Fibroblast of lung (primary cell): ENCODE measurements at regions not wholly inside any gene's neighbourhood (a gene's known extent, or its start where the extent isn't known, plus 50 kb on each side); places are given as distances from the start of the nearest gene placed in this dataset.

Experiments
- DNase-seq, 2 donors: peaks; one replicate each; pipeline versions ENCODE4 v3.0.0 to v3.0.0-alpha.2; 2010; ENCODE audit warnings: low read depth in 2 of 2
- H2AFZ ChIP-seq: 2 replicates; pipeline ENCODE4 v1.5.1; 2012; ENCODE audit warnings: low read length, control low read depth, inconsistent platforms
- H3K27ac ChIP-seq: 2 replicates; pipeline ENCODE4 v1.5.1; 2011; ENCODE audit warnings: low read length, control low read depth; ENCODE audit not compliant: insufficient read depth
- H3K27me3 ChIP-seq: 2 replicates; pipeline ENCODE4 v1.5.1; 2011; ENCODE audit warnings: mild to moderate bottlenecking, low read length; ENCODE audit not compliant: control insufficient read depth, insufficient read depth
- H3K36me3 ChIP-seq: 2 replicates; pipeline ENCODE4 v1.5.1; 2011; ENCODE audit warnings: low read length; ENCODE audit not compliant: control insufficient read depth, insufficient read depth
- H3K4me1 ChIP-seq: 2 replicates; pipeline ENCODE4 v1.5.1; 2011; ENCODE audit warnings: low read length; ENCODE audit not compliant: control insufficient read depth, insufficient read depth; ENCODE audit errors: extremely low read depth
- H3K4me2 ChIP-seq: 2 replicates; pipeline ENCODE4 v1.5.1; 2011; ENCODE audit warnings: low read length, control low read depth; ENCODE audit not compliant: insufficient read depth; ENCODE audit errors: extremely low read depth
- H3K4me3 ChIP-seq, 4 experiments: fragments of 200-600 bp in 1 of 4; sonication (generic) in 1 of 4; replicated peaks in 1 of 4; 2 replicates each; pipeline ENCODE4 v1.5.1; 2011 to 2016; ENCODE audit warnings: low read length in 4 of 4, low read depth in 3 of 4, mild to moderate bottlenecking in 3 of 4, control low read depth in 2 of 4, inconsistent platforms in 1 of 4, mixed read lengths in 1 of 4; ENCODE audit not compliant: insufficient read depth in 1 of 4; ENCODE audit errors: control extremely low read depth in 1 of 4
- H3K79me2 ChIP-seq: 2 replicates; pipeline ENCODE4 v1.5.1; 2012; ENCODE audit warnings: mild to moderate bottlenecking, low read length, inconsistent platforms; ENCODE audit not compliant: control insufficient read depth, insufficient read depth
- H3K9ac ChIP-seq: 2 replicates; pipeline ENCODE4 v1.5.1; 2011; ENCODE audit warnings: mild to moderate bottlenecking, low read length, control low read depth; ENCODE audit not compliant: insufficient read depth
- H3K9me3 ChIP-seq: 2 replicates; pipeline ENCODE4 v1.5.1; 2012; ENCODE audit warnings: low read depth, low read length; ENCODE audit not compliant: control insufficient read depth, insufficient read depth
- H4K20me1 ChIP-seq: 2 replicates; pipeline ENCODE4 v1.5.1; 2011; ENCODE audit warnings: low read length; ENCODE audit not compliant: control insufficient read depth, insufficient read depth; ENCODE audit errors: extremely low read depth
- CTCF ChIP-seq, 2 donors: IDR thresholded peaks in 1 of 2; conservative IDR thresholded peaks in 1 of 2; 1 replicate in 1 of 2; 2 replicates in 1 of 2; pipeline ENCODE4 v1.5.1; 2011 to 2012; ENCODE audit warnings: low read length in 2 of 2, control low read depth in 1 of 2, inconsistent platforms in 1 of 2, low read depth in 1 of 2, mild to moderate bottlenecking in 1 of 2
- EZH2 ChIP-seq: IDR thresholded peaks from 2 replicates; pipeline ENCODE4 v1.5.1; 2012; ENCODE audit warnings: low read length, control low read depth, mild to moderate bottlenecking; ENCODE audit errors: missing control alignments

GRCh38 chr4:83964996-83965541, 429.2 kb downstream of the GPAT3 start:
- Histone ChIP-seq H3K27ac (no peak overlapping the region), H3K4me3 (no peak overlapping the region), H3K79me2 (no peaks in the 10 kb centered on the region), H3K4me1 (no peaks in the 10 kb centered on the region), H3K9ac (no peak overlapping the region), H3K36me3 (no peaks in the 10 kb centered on the region), H3K9me3 (no peaks in the 10 kb centered on the region), H3K4me2 (no peak overlapping the region), H2AFZ (no peak overlapping the region), H3K27me3 (no peaks in the 10 kb centered on the region), H4K20me1 (no peaks in the 10 kb centered on the region)
- peak in 1 of 2 donors; percentile 72 for DNase-seq
- no peak for TF ChIP-seq CTCF (conservative IDR thresholded peaks at IDR 0.05 in 1 of 2, IDR thresholded peaks at IDR 0.05 in 1 of 2; ENCODE audit: low read depth in 1 of 2, low read length in 2 of 2)
- TF ChIP-seq EZH2, result no peak

- no peaks in the 10 kb centered on the region for H4K20me1 ChIP-seq
- H3K4me1 ChIP-seq, result no peaks in the 10 kb centered on the region
- H3K79me2 ChIP-seq, result no peaks in the 10 kb centered on the region
- H3K4me2 ChIP-seq, result no peak overlapping the region
- DNase-seq, result no peak
- no peaks in the 10 kb centered on the region for H3K27me3 ChIP-seq
- H2AFZ ChIP-seq, result no peak overlapping the region
- H3K9me3 ChIP-seq, result no peaks in the 10 kb centered on the region
- TF ChIP-seq CTCF (conservative IDR thresholded peaks at IDR 0.05 in 1 of 2, IDR thresholded peaks at IDR 0.05 in 1 of 2; ENCODE audit: low read depth in 1 of 2, low read length in 2 of 2) (no peak), EZH2 (no peak)
- no peak overlapping the region for H3K4me3 ChIP-seq
- H3K27ac ChIP-seq, result no peak overlapping the region
- no peaks in the 10 kb centered on the region for H3K36me3 ChIP-seq
- H3K9ac ChIP-seq, result no peak overlapping the region
Observed at GRCh38 chr4:83962492-83962891, 426.6 kb downstream of the GPAT3 start.

- no peak for TF ChIP-seq CTCF (conservative IDR thresholded peaks at IDR 0.05 in 1 of 2, IDR thresholded peaks at IDR 0.05 in 1 of 2; ENCODE audit: low read depth in 1 of 2, low read length in 2 of 2)
- TF ChIP-seq EZH2, result no peak
- Histone ChIP-seq H2AFZ (no peak overlapping the region), H3K27ac (no peak overlapping the region), H3K27me3 (no peaks in the 10 kb centered on the region), H3K4me3 (no peak overlapping the region), H3K4me2 (no peak overlapping the region), H4K20me1 (no peaks in the 10 kb centered on the region), H3K4me1 (no peaks in the 10 kb centered on the region), H3K36me3 (no peaks in the 10 kb centered on the region), H3K9me3 (no peaks in the 10 kb centered on the region), H3K79me2 (no peaks in the 10 kb centered on the region), H3K9ac (no peak overlapping the region)
- peak in 1 of 2 donors; percentile 22 for DNase-seq
Observed at GRCh38 chr4:83961575-83961974, 425.7 kb downstream of the GPAT3 start.
